HG02642 (cell line): ENCODE measurements at regions not wholly inside any gene's neighbourhood (a gene's known extent, or its start where the extent isn't known, plus 50 kb on each side); places are given as distances from the start of the nearest gene placed in this dataset.

Source experiments
- ATAC-seq: cut with Tn5 transposase; IDR thresholded peaks from one replicate; pipeline ENCODE4 v1.9.1; 2021; ENCODE audit warnings: mild to moderate bottlenecking; ENCODE audit not compliant: unreplicated experiment, poor library complexity

DNA sequence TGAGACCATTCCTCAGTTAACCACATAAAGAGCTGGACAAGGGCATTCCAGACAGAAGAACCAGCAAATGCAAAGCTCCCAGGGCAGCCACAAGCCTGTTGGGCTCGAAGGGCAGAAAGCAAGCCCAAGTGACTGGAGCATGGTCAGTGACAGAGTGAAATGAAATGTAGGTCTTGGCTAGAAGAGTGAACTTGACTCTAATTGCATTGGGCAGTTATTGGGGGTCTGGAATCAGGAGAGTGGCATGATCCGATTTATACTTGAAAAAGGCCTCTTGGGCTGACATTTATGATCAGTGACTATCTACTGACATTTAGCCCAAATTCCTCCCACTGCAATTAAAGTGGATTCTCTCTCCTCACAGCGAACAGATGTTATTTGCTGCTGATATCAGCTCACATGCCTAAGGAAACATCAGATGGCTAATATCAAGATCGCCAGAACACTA lies 152.5 kb upstream of the KLF7 start:
- ATAC-seq = no peak

DNA sequence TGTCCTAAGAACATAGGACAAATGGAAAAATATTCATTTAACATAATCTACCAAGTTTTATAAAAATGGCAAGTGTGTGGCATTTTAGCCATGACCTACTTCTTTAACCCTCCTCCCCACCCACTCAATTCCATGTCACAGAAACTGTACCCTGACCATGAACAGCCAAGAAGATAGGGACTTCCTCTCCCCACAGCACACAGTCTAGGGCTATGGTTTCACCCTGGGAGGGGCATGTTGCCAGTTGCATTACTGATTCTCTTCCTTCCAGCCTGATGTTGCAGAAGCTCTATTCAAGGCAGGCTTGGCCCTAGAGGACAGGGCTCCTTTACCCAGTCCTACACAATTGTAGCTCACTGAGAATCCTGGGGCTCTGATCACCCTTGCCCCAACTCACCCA lies 153.6 kb upstream of the KLF7 start:
- ATAC-seq = no peak

DNA sequence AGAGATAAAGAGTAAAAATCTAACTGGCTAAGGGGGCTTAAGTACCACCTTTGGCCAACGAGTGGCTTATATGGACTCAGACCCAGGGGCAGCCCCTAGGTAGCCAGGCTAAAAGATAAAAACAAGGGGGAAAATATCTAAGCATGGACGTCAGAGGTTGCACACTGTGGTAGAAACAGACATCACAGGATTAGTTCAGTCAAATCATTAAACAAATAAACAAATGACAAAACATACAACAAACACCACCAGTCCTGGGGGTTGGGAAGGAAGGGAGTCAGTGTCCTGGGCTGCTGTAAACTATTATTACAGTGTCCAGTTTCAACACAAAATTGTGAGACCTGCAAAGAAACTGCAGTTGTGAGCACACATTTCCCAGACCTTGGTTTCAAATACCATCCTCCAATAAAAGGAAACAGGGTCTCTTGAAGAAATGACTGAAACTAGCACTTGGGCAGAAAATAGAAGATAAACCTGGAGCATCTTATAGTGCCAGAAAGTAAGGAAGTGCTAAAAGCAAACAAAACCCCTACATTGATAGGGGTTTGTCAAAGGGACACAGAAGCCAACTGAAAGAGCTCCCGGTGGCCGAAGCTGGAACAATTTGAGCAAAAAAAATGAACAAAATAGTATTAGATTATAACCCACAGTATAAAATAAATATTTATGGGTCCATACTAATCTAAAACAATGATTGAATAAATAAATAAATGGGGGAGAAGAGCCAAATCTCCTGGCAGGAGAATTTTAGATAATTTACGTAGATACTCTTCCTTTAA lies 154.8 kb upstream of the KLF7 start:
- no peak for ATAC-seq

DNA sequence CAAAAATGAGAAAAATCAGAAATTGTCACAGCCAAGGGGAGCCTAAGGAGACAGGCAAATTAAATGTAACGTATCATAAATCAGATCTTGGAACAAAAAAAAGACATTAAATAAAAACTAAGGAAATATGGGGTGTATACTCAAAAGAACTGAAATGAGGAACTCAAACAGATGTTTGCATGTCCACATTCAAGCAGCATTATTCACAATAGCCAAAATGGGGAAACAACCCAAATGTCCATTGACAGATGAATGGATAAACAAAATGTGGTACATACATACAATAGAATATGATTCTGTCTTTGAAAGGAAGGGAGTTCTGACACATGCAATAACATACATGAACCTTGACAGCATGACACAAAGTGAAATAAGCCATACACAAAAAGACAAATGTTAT lies 155.8 kb upstream of the KLF7 start:
- ATAC-seq = no peak

DNA sequence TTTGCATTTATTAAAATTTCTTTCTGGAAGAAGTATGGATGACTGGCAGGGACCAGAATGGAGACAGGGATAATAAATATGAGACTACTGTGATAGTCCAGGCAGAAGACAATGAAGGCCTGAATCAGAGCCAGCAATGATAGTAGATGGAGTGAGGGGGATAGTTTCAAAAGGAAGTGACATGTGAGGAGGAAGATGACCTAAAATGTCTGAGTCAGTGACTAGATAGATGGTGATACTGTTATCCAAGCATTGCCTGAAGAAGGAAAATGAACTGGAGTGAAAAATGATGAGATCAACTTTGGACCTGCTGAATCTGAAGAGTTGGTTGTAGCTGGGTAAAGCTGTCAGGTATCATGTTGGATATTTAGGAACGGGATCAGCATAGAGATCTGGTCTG lies 158.3 kb upstream of the KLF7 start:
- no peak for ATAC-seq

DNA sequence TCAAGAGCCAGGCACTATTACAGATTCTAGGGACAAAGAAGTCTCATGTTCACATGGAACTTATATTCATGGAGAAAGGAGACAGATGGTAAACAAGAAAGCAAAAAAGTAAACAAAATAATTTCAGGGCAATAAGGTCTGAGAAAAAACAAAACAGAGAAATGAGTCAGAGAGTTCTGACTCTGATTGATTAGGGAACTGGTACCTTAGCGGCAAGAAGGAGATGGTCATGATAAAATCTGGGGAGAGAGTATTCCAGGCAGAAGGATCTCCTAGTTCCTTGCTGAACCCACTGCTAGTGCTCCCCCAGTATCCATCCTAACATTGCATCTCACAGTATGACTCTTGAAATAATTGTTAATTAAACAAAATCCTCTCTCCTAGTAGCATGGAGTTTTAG lies 161.8 kb upstream of the KLF7 start:
- no peak for ATAC-seq

DNA sequence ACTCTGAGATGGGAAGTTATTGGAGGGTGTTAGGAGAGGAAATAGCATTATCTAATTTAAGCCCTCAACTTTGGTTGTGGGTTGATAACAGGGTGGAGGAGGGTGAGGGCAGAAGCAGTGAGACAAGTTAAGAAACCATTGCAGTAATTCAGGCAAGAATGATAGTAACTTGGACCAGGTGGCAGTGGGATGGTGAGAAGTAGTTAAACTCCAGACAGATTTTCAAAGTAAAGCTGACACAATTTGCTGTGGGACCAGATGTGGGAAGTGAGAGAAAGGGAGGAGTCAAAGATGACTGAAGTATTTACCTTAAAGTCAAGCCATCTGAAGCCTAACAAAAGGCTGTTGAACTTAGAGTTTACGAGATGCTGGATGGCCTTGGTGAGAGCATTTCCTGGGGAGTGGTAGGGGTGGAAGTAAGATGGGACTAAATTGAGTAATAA lies 163.2 kb upstream of the KLF7 start:
- ATAC-seq = peak; percentile 45

DNA sequence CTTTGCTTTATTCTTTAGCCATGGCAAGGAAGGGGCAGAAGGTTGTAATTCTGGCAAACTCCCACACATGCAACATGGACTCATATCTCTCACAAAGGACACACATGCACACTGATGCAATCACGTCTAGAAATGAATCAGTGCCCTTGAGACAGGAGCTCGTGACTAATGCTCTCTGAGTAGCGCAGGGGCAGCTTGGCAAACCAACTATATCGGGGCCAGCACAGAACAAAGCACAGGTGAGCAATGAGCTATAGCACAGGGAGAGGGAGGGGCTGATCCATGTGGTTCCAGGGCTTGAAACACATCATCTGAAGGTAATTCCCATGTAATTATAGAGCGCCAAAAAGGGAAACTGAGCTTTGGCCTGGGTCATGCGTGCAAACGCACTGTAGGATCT lies 165.2 kb upstream of the KLF7 start:
- peak; percentile 63 for ATAC-seq

DNA sequence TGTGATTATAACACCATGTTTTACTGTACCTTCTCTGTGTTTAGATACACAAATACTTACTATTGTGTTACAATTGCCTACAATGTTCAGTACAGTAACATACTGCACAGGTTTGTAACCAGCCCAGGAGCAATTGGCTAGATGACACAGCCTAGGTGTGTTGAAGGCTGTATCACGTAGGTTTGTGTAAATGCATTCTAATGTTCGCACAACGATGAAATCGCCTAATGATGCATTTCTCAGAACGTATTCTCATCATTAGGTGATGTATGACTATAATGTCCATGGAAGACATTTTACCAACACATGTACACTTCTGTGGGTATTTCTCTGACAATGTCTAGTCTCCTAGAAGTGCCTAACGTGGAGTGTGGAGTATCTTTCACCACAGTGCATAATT lies 165.9 kb upstream of the KLF7 start:
- ATAC-seq = no peak

DNA sequence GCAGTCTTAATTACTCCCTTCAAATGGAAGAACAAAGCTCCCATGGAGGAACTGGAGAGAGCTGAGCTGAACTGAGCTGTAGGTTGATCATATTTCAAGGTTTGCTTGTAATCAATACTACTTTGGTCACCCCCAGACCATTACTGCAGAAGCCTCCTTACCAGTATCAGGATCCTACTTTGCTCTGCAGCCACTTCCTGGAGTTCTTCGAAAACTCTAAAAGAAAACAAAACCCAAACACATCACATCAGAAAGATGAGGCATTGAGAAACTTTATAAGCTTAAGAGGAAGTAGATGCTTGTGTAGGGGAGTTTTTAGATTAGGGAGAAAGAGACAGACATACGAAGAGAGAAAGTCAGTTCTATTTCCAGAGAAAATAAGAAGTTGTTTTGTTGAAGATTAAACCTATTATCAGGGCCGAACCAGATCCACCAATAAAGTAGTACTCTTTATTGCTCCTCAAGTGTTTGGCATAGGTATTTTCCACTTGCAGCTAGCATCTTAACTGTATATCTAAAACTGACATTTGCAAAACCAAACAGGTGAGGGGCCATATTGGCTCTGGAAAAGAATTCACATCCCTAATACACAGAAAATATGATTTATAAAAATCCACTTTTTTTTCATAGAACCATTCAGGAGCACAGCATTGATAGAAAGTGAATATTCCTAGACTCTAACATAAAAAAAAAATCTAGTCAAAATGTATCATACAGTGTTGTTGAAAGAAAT lies 166.9 kb upstream of the KLF7 start:
- ATAC-seq = peak; percentile 22

DNA sequence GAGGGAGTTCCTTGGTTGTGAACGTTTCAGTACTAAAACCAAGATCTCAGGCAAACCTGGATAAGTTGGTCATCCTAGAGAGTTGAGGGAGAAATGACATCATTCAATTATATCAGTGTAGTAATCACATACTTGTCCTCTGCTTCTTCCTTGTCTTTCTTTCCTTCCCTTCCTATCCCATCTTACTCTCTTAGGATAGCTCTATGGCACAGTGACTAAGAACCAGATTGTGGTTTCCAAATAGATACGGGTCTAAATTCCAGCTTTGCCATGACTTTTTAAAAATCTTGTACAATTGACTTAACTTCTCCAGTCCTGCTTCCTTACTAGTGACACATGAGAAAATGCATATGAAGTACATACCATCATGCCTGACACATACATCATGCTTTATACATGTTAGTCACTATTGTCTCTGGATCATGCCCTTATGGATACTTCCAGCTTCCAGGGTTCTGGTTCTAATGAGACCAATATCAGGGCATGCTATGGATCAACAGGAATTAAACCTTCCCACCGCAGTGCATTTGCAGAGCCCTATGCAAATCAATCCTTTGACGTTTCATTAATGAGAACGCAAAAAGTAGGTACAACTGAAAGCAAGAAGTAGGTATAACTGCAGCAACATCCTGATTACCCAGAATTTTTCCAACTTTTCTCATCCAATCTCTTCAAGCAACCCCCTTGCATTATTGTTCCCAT lies 168.0 kb upstream of the KLF7 start:
- ATAC-seq = no peak

DNA sequence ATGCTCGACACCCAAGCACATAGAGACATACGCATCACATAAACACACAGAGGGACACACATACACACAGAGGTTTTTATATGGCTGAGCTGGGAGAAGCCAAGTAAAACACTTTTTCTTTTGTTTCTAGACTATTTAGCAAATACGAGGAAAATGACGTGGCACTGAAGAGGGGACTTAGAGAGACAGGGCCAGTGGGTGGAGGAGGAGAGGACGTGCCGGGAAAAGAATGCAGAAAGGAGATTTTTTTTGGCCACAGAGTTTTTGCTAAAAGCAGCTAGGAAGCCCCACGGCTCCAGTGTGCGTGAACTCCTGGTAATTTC lies 168.5 kb upstream of the KLF7 start:
- peak; percentile 20 for ATAC-seq

DNA sequence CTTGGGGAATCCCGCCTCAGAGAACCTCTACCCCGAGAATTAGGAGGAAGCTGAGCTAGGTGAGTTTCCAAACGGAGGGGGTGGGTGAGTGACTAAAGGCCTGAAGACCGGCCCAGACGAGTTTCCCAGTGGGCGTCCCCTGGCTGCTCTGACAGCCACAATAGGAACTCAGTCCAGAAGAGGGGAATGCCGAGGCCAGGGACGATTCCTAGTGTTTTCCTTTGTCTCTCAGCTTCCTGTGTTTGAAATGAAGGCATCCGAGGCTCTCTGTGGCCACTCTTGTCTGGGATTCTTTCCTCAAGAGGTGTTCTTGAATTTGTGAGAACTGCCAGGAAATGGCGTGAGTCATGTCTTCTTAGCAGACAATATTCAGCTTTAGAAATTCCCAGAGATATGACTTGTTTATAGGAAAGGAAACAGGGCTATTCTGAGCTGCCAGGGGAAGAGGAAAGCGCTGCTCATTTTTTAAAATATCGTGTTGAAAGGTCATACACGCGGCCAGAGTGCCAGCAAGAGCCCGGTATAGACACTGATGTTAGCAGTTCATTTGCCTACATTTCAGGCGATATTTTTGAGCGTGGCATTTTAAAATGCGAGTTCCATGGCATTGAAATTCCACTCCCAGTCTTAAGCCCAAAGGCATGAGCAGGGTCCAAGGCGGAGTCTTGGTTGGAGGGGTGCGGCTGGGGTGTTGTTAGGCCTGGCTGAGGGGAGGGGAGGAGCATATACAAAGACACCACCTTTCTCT lies 169.1 kb upstream of the KLF7 start:
- ATAC-seq = peak; percentile 44

DNA sequence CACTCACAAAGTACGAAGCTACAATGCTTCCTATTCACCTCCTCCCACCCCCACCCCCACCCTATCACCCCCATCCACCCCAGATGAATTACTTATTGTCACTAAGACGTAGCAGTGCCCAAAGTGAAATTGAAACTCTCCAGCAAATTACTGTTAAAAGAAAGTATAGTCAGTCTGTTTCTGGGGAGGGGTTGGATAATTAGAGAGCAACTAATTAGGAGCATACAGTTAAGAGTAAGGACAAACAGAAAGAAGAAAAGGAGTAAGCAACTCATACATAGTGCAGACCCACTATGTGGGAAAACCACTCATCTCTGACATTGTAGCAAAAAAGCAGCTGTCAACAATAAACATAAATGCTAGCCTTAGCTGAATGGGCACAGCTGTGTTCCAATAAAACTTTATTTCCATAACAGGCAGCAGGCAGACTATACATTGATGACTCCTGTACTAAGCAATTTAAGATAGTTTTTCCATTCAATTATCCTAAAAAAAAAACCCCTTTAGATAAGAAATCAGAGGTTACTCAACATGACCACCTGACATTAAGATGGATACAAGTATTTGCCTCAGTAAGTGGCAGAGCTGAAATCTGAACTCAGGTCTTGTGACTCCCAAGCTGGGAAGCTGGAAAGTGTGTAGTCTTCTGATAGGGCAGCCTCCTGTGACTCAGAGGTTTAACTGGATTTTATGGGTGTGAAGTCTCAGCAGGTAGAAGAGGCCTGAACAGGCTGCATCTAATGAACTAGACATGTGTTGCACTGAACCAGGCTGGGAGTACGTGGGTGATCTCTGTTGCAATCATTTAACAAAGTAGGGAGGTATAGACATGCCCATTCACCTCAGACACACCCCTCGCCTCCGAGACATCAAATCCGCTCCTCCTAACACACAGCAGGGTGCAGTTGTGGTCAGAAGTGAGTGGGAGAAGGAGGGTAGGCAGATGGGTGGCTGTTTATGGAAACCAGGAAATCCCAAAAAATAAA lies 171.8 kb upstream of the KLF7 start:
- peak; percentile 29 for ATAC-seq

DNA sequence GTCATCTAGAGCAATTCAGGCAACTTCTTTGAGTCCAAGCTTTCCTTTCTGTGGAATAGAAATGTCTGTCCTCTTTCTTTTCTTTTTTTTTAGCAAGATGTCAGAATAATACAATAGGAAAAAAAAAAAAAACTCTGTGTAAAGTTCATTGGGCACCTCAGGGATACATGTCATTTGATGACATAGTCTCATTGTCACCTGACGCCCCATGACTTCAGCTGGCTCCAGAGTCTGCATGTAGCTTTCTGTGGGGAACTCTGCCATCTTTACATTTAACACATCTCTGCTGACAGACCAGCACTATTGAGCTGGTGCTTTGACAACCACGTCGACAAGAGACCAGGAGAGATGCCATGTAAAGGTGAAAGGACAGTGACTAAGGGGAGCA lies 172.5 kb upstream of the KLF7 start:
- no peak for ATAC-seq

DNA sequence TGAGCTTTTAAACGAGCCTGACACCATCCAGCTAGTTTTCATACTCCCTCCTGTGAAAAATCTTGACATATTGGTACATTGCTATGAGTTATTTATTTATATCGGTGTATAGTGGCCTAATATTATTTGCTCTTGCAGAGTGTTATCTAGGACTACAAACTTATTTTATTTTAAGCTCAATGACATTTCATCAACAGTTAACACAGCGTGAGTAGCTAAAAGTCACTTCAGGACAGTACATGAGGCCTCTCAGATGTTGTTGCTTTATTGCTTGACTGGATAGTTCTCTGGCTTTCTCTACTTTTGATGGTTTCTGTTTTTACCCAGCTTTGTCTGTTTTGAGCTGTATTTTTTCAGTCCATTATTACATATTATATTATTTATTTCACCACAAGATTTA lies 172.9 kb upstream of the KLF7 start:
- ATAC-seq = no peak

DNA sequence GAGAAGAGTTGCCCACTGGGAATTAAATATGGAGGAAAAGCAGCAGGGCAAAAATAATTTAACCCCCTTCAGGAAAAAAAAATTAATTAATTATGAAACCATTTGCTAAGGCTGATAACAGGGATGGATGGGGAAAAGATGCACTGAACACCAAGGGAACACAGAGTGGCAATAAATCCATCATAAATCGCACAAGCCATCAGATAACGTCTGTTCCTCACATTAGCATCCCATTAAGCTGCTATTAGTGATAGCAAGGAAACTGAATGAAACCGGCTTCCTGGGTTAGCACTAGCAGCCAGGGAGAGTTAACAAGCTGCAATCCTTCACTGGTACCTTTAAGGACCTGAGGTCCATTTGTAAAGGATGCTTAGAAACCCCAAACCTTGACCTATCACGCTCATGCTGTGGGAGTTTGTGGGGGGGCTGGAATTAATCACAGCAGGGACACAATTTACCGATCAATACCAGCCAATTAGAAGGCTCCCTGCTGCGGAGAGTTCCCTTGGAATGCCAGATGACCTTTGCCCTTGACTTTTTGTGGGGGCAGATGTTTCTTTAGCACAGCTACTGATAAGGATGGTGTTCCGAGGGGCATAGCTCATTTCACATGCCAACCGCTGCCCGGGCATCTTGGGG lies 175.5 kb upstream of the KLF7 start:
- no peak for ATAC-seq

DNA sequence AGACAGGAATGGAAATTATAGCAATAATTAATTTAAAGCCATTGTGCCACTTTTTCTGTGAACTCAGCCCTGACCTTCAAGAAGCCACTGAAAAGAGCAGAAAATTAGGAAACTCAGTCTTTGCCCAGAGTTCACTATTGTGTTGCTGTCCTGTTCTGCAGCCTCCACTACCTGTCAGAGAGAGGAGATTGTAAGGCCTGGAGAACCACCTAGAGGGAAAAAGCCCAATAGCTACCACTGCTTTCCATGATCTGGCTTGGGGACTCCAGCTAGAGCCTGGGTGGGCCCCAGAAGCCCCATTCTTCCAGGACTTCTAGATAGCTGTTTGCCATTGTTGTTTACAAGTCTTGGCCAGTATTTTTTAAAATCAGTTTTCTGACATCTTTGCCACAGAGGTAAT lies 176.1 kb upstream of the KLF7 start:
- no peak for ATAC-seq
